Trophoblast cell (in vitro differentiated cells and primary cell): ENCODE measurements at regions not wholly inside any gene's neighbourhood (a gene's known extent, or its start where the extent isn't known, plus 50 kb on each side); places are given as distances from the start of the nearest gene placed in this dataset.

Experiments used
- DNase-seq, 2 donors: peaks; one replicate each; pipeline ENCODE4 v3.0.0-alpha.2; 2016
- H2AFZ ChIP-seq: 2 replicates; pipeline ENCODE4 v1.6.1; 2013; ENCODE audit warnings: low read length, moderate library complexity, mild to moderate bottlenecking; ENCODE audit not compliant: insufficient read depth, poor library complexity
- H2AK5ac ChIP-seq: 2 replicates; pipeline ENCODE4 v1.6.1; 2013; ENCODE audit warnings: mild to moderate bottlenecking, low read length
- H2BK120ac ChIP-seq: 2 replicates; pipeline ENCODE4 v1.6.1; 2013; ENCODE audit warnings: low read length, mild to moderate bottlenecking, moderate library complexity; ENCODE audit not compliant: insufficient read depth, poor library complexity
- H2BK12ac ChIP-seq: 2 replicates; pipeline ENCODE4 v1.6.1; 2013; ENCODE audit warnings: mild to moderate bottlenecking, low read length, moderate library complexity
- H2BK5ac ChIP-seq: 2 replicates; pipeline ENCODE4 v1.6.1; 2013; ENCODE audit warnings: low read length, low read depth, moderate library complexity, mild to moderate bottlenecking; ENCODE audit not compliant: poor library complexity
- H3K14ac ChIP-seq: 2 replicates; pipeline ENCODE4 v1.6.1; 2013; ENCODE audit warnings: mild to moderate bottlenecking, low read length
- H3K18ac ChIP-seq: 2 replicates; pipeline ENCODE4 v1.6.1; 2013; ENCODE audit warnings: mild to moderate bottlenecking, low read length
- H3K23ac ChIP-seq: 2 replicates; pipeline ENCODE4 v1.6.1; 2013; ENCODE audit warnings: low read length
- H3K27ac ChIP-seq: 2 replicates; pipeline ENCODE4 v1.5.1; 2013; ENCODE audit warnings: low read depth, mild to moderate bottlenecking, inconsistent platforms, low read length, moderate library complexity
- H3K27me3 ChIP-seq: 2 replicates; pipeline ENCODE4 v1.6.1; 2013; ENCODE audit warnings: inconsistent platforms, mild to moderate bottlenecking, low read length, moderate library complexity; ENCODE audit not compliant: insufficient read depth
- H3K36me3 ChIP-seq, 2 experiments: 1 replicate in 1 of 2; 2 replicates in 1 of 2; pipeline ENCODE4 v1.6.1; 2013; ENCODE audit warnings: low read length in 2 of 2, mild to moderate bottlenecking in 2 of 2, moderate library complexity in 1 of 2; ENCODE audit not compliant: insufficient read depth in 2 of 2, control insufficient read depth in 1 of 2
- H3K4ac ChIP-seq: 2 replicates; pipeline ENCODE4 v1.6.1; 2013; ENCODE audit warnings: low read depth, mild to moderate bottlenecking, low read length, moderate library complexity
- H3K4me1 ChIP-seq, 2 experiments: 1 replicate in 1 of 2; 2 replicates in 1 of 2; pipeline ENCODE4 v1.6.1; 2013; ENCODE audit warnings: low read length in 2 of 2, mild to moderate bottlenecking in 2 of 2, moderate library complexity in 1 of 2; ENCODE audit not compliant: insufficient read depth in 2 of 2, control insufficient read depth in 1 of 2
- H3K4me2 ChIP-seq: 2 replicates; pipeline ENCODE4 v1.6.1; 2013; ENCODE audit warnings: inconsistent platforms, mild to moderate bottlenecking, low read length, moderate library complexity
- H3K4me3 ChIP-seq: 2 replicates; pipeline ENCODE4 v1.5.1; 2013; ENCODE audit warnings: mild to moderate bottlenecking, low read depth, low read length, inconsistent platforms
- H3K79me1 ChIP-seq: one replicate; pipeline ENCODE4 v1.6.1; 2013; ENCODE audit warnings: low read length
- H3K79me2 ChIP-seq: 2 replicates; pipeline ENCODE4 v1.6.1; 2013; ENCODE audit warnings: low read length, mild to moderate bottlenecking; ENCODE audit not compliant: control insufficient read depth, insufficient read depth, poor library complexity
- H3K9ac ChIP-seq: 2 replicates; pipeline ENCODE4 v1.6.1; 2013; ENCODE audit warnings: mild to moderate bottlenecking, low read length
- H3K9me3 ChIP-seq: 2 replicates; pipeline ENCODE4 v1.6.1; 2013; ENCODE audit warnings: low read depth, mild to moderate bottlenecking, control low read depth, inconsistent platforms, low read length; ENCODE audit not compliant: insufficient read depth
- H4K12ac ChIP-seq: 2 replicates; pipeline ENCODE4 v1.6.1; 2013; ENCODE audit warnings: low read depth, mild to moderate bottlenecking, low read length, moderate library complexity
- H4K8ac ChIP-seq: 2 replicates; pipeline ENCODE4 v1.6.1; 2013; ENCODE audit warnings: low read depth, mild to moderate bottlenecking, low read length, moderate library complexity
- H4K91ac ChIP-seq: one replicate; pipeline ENCODE4 v1.6.1; 2013; ENCODE audit warnings: low read depth, mild to moderate bottlenecking, low read length, moderate library complexity
- WGBS: extraction: QIAGEN DNeasy Blood & Tissue Kit; methylation state at CpG from one replicate; pipeline ENCODE4 v1.1.7; 2013; ENCODE audit warnings: missing lambda C conversion rate; ENCODE audit not compliant: insufficient read length, insufficient coverage; ENCODE audit errors: extremely low coverage; 5-methylcytosine and 5-hydroxymethylcytosine counted together

- Histone ChIP-seq H3K4me2 (no peak overlapping the region), H3K23ac (no peak overlapping the region), H3K9me3 (no peaks in the 10 kb centered on the region), H2BK12ac (no peak overlapping the region), H3K79me2 (no peaks in the 10 kb centered on the region), H4K12ac (no peak overlapping the region), H2AFZ (no peak overlapping the region), H3K27me3 (no peaks in the 10 kb centered on the region), H3K4ac (no peak overlapping the region), H2BK5ac (no peak overlapping the region), H3K4me1 (no peaks in the 10 kb centered on the region), H3K14ac (no peak overlapping the region), H4K8ac (no peak overlapping the region), H3K27ac (no peak overlapping the region), H3K79me1 (no peaks in the 10 kb centered on the region), H3K9ac (no peak overlapping the region), H4K91ac (no peak overlapping the region), H2AK5ac (no peak overlapping the region), H3K4me3 (no peak overlapping the region), H3K18ac (no peak overlapping the region), H2BK120ac (no peak overlapping the region), H3K36me3 (no peaks in the 10 kb centered on the region)
- no CpG with 5 or more reads among the region's 2 CpGs for WGBS
- no peak for DNase-seq
Measured at GRCh38 chr18:56333839-56334238, 304.6 kb downstream of the TXNL1 start.

- H3K9me3 ChIP-seq, result no peaks in the 10 kb centered on the region
Measured at GRCh38 chr18:56333146-56333545, 305.2 kb downstream of the TXNL1 start.

GRCh38 chr18:56332371-56332770 is 306.0 kb downstream of the TXNL1 start:
- Histone ChIP-seq H3K4me3 (no peak overlapping the region), H4K8ac (no peak overlapping the region), H3K4me2 (no peak overlapping the region), H3K23ac (no peak overlapping the region), H3K27ac (no peak overlapping the region), H3K4me1 (no peaks in the 10 kb centered on the region), H4K12ac (no peak overlapping the region), H3K36me3 (no peaks in the 10 kb centered on the region), H3K9me3 (no peaks in the 10 kb centered on the region), H3K27me3 (no peaks in the 10 kb centered on the region), H3K79me1 (no peaks in the 10 kb centered on the region), H2BK5ac (no peak overlapping the region), H3K9ac (no peak overlapping the region), H3K14ac (no peak overlapping the region), H2BK12ac (no peak overlapping the region), H3K4ac (no peak overlapping the region), H2AK5ac (no peak overlapping the region), H3K18ac (no peak overlapping the region), H4K91ac (no peak overlapping the region), H3K79me2 (no peaks in the 10 kb centered on the region), H2AFZ (no peak overlapping the region), H2BK120ac (no peak overlapping the region)
- no CpG with 5 or more reads among the region's 4 CpGs for WGBS
- DNase-seq, result no peak

More at GRCh38 chr18:56333146-56333545, 305.2 kb downstream of the TXNL1 start:
- Histone ChIP-seq H3K79me2 (no peaks in the 10 kb centered on the region), H2BK12ac (no peak overlapping the region), H2BK120ac (no peak overlapping the region), H3K4me2 (no peak overlapping the region), H4K12ac (no peak overlapping the region), H2AK5ac (no peak overlapping the region), H4K91ac (no peak overlapping the region), H3K14ac (no peak overlapping the region), H3K36me3 (no peaks in the 10 kb centered on the region), H3K4me3 (no peak overlapping the region), H3K27ac (no peak overlapping the region), H4K8ac (no peak overlapping the region), H3K4me1 (no peaks in the 10 kb centered on the region), H3K79me1 (no peaks in the 10 kb centered on the region), H3K4ac (no peak overlapping the region), H3K18ac (no peak overlapping the region), H2BK5ac (no peak overlapping the region), H3K27me3 (no peaks in the 10 kb centered on the region), H2AFZ (no peak overlapping the region), H3K9ac (no peak overlapping the region), H3K23ac (no peak overlapping the region)
- no peak for DNase-seq
- no CpG with 5 or more reads among the region's 4 CpGs for WGBS

GRCh38 chr18:56330366-56331110 is 307.9 kb downstream of the TXNL1 start:
- Histone ChIP-seq H4K8ac (no peak overlapping the region), H3K4me3 (no peak overlapping the region), H3K23ac (no peak overlapping the region), H3K4me2 (no peak overlapping the region), H3K27ac (no peak overlapping the region), H3K9me3 (no peaks in the 10 kb centered on the region), H4K12ac (no peak overlapping the region), H3K36me3 (no peaks in the 10 kb centered on the region), H2AFZ (no peak overlapping the region), H4K91ac (no peak overlapping the region), H3K9ac (no peak overlapping the region), H3K14ac (no peak overlapping the region), H3K4ac (no peak overlapping the region), H3K79me2 (no peaks in the 10 kb centered on the region), H3K27me3 (no peaks in the 10 kb centered on the region), H2BK5ac (no peak overlapping the region), H2AK5ac (no peak overlapping the region), H3K18ac (no peak overlapping the region), H2BK12ac (no peak overlapping the region), H2BK120ac (no peak overlapping the region), H3K79me1 (no peaks in the 10 kb centered on the region), H3K4me1 (no peaks in the 10 kb centered on the region)
- no CpG with 5 or more reads among the region's 9 CpGs for WGBS
- DNase-seq, result no peak
